K562 (cell line): ENCODE measurements at regions not wholly inside any gene's neighbourhood (a gene's known extent, or its start where the extent isn't known, plus 50 kb on each side); places are given as distances from the start of the nearest gene placed in this dataset.

Experiments used
- ATAC-seq: fragments of 200-7000 bp; cut with Tn5 transposase; 3 replicates; pipeline ENCODE4 v1.9.1; 2020; ENCODE audit warnings: moderate library complexity
- BruUV-seq: library from RNA; stranded (reverse); fragments of 400-500 nt; replicated peaks from 2 replicates; lab custom pipeline; 2021; lab: Mats Ljungman, UMichigan
- CTCF ChIA-PET: fragments of 300-600 bp; formaldehyde crosslinking; extraction: SDS; loops from one replicate; lab custom pipeline; 2021; ENCODE audit warnings: low intra/inter-chr PET ratio; lab: Yijun Ruan, JAX
- POLR2A ChIA-PET: fragments of 300-600, 350-650 bp; sonication (Branson Sonifier 250); formaldehyde crosslinking; extraction: SDS; loops from one replicate; lab custom pipeline; 2021; ENCODE audit warnings: antibody characterized with exemption, inconsistent platforms; lab: Yijun Ruan, JAX
- DNase-seq, 4 experiments: peaks; one replicate each; pipeline versions ENCODE4 v3.0.0 to v3.0.0-alpha.2; 2011 to 2018; ENCODE audit warnings: low spot score in 3 of 4, mixed read lengths in 3 of 4; ENCODE audit errors: extremely low read depth in 1 of 4
- FAIRE-seq: peaks from 2 replicates; lab custom pipeline; 2011; peaks lifted over from hg19 to GRCh38; lab: Jason Lieb, UNC
- H2AFZ ChIP-seq: 2 replicates; pipeline ENCODE4 v1.6.0; 2011; ENCODE audit warnings: low read depth, low read length, control low read depth, inconsistent platforms
- H3K27ac ChIP-seq: fragments of 200-600 bp; 3 replicates; pipeline ENCODE4 v1.8.0; 2011; ENCODE audit warnings: low read depth, mild to moderate bottlenecking, control low read depth, inconsistent platforms, low read length, moderate library complexity, mixed read lengths; ENCODE audit errors: extremely low read depth
- H3K27me3 ChIP-seq, 2 experiments: fragments of 300-600 bp in 1 of 2; 2 replicates in 1 of 2; 3 replicates in 1 of 2; pipeline versions ENCODE4 v1.6.0 to v1.8.0; 2011; ENCODE audit warnings: inconsistent platforms in 2 of 2, low read length in 2 of 2, mild to moderate bottlenecking in 1 of 2, mixed read lengths in 1 of 2, moderate library complexity in 1 of 2; ENCODE audit not compliant: control insufficient read depth in 2 of 2, insufficient read depth in 2 of 2
- H3K36me3 ChIP-seq: fragments of 300-600 bp; 3 replicates; pipeline ENCODE4 v1.8.0; 2011; ENCODE audit warnings: mild to moderate bottlenecking, low read length, inconsistent platforms; ENCODE audit not compliant: control insufficient read depth, insufficient read depth
- H3K4me1 ChIP-seq, 2 experiments: fragments of 200-600 bp in 1 of 2; replicated peaks in 1 of 2; 2 replicates in 1 of 2; 3 replicates in 1 of 2; pipeline versions ENCODE4 v1.5.1 to v1.8.0; 2011; ENCODE audit warnings: inconsistent platforms in 2 of 2, low read length in 2 of 2, mild to moderate bottlenecking in 1 of 2, mixed read lengths in 1 of 2, moderate library complexity in 1 of 2; ENCODE audit not compliant: control insufficient read depth in 2 of 2, insufficient read depth in 2 of 2
- H3K4me2 ChIP-seq: 2 replicates; pipeline ENCODE4 v1.6.1; 2011; ENCODE audit warnings: low read length, control low read depth, inconsistent platforms, mixed read lengths; ENCODE audit not compliant: insufficient read depth
- H3K4me3 ChIP-seq: fragments of 200-600 bp; sonication (generic), shearing (Covaris generic); 2 replicates; pipeline ENCODE4 v1.5.1; 2016; ENCODE audit warnings: control low read depth, inconsistent platforms
- H3K79me2 ChIP-seq: fragments of 200-600 bp; 3 replicates; pipeline ENCODE4 v1.8.0; 2011; ENCODE audit warnings: low read length, inconsistent platforms; ENCODE audit not compliant: control insufficient read depth, insufficient read depth
- H3K9ac ChIP-seq, 2 experiments: 2 replicates each; pipeline versions ENCODE4 v1.6.0 to v1.6.1; 2011; ENCODE audit warnings: low read depth in 2 of 2, low read length in 2 of 2, control low read depth in 1 of 2, inconsistent platforms in 1 of 2, mild to moderate bottlenecking in 1 of 2, mixed read lengths in 1 of 2; ENCODE audit not compliant: insufficient read depth in 1 of 2
- H3K9me1 ChIP-seq: one replicate; pipeline ENCODE4 v1.6.0; 2011; ENCODE audit warnings: inconsistent platforms, mild to moderate bottlenecking, low read length, moderate library complexity; ENCODE audit not compliant: control insufficient read depth, insufficient read depth
- H3K9me3 ChIP-seq: replicated peaks from 2 replicates; pipeline ENCODE4 v1.5.1; 2011; ENCODE audit warnings: low read depth, low read length, inconsistent platforms; ENCODE audit not compliant: control insufficient read depth, insufficient read depth
- H4K20me1 ChIP-seq: replicated peaks from 2 replicates; pipeline ENCODE4 v1.6.1; 2011; ENCODE audit warnings: low read length, inconsistent platforms, mixed read lengths; ENCODE audit not compliant: control insufficient read depth, insufficient read depth
- CC2D1A ChIP-seq: fragments of 450-650 bp; IDR thresholded peaks from 2 replicates; pipeline ENCODE4 v1.6.1; 2017; ENCODE audit warnings: mild to moderate bottlenecking
- HNRNPH1 ChIP-seq: fragments of 200-400 bp; formaldehyde crosslinking; optimal IDR thresholded peaks from 2 replicates; pipeline ENCODE3; 2017; ENCODE audit warnings: low read depth, mild to moderate bottlenecking, low read length, moderate library complexity
- KDM2B ChIP-seq: fragments of 250-450 bp; sonication (Bioruptor Pico); IDR thresholded peaks from 2 replicates; pipeline ENCODE4 v1.8.0; 2021; ENCODE audit warnings: mild to moderate bottlenecking, moderate library complexity
- MTF1 ChIP-seq: fragments of 250-450 bp; sonication (Bioruptor Pico); IDR thresholded peaks from 2 replicates; pipeline ENCODE4 v1.9.0; 2021; ENCODE audit warnings: moderate library complexity, mild to moderate bottlenecking, inconsistent platforms, borderline replicate concordance
- NCOA1 ChIP-seq: fragments of 450-650 bp; IDR thresholded peaks from 2 replicates; pipeline ENCODE4 v1.6.1; 2016; ENCODE audit warnings: low read depth
- TAF1 ChIP-seq: IDR thresholded peaks from 2 replicates; pipeline ENCODE4 v1.6.1; 2011; ENCODE audit warnings: mild to moderate bottlenecking, low read length, moderate library complexity; ENCODE audit not compliant: insufficient read depth, control insufficient read depth, severe bottlenecking; ENCODE audit errors: extremely low read depth
- U2AF2 ChIP-seq: fragments of 200-400 bp; formaldehyde crosslinking; optimal IDR thresholded peaks from 2 replicates; pipeline ENCODE3; 2017; ENCODE audit warnings: low read depth, mild to moderate bottlenecking, low read length
- ZNF146 ChIP-seq: IDR thresholded peaks from one replicate; pipeline ENCODE4 v1.6.1; 2018; ENCODE audit warnings: missing compliant biosample characterization; ENCODE audit not compliant: unreplicated experiment
- ZNF778 ChIP-seq: fragments of 450-650 bp; formaldehyde crosslinking; IDR thresholded peaks from 2 replicates; pipeline ENCODE4 v1.4.0; 2020; ENCODE audit warnings: mild to moderate bottlenecking, moderate library complexity
- in situ Hi-C: fragments of 300-500 bp; cut with MboI; formaldehyde crosslinking; loops from 4 replicates; pipeline ENCODE4 v1.15.0; 2018; ENCODE audit warnings: inconsistent platforms, mixed read lengths
- intact Hi-C: fragments of 100-400 bp; cut with micrococcal nuclease; formaldehyde crosslinking; loops from 2 replicates; pipeline ENCODE4 v1.14.2; 2022
- TF ChIP-seq, protein P1 (sequence below): fragments of 450-650 bp; IDR thresholded peaks from 2 replicates; pipeline ENCODE4 v1.6.1; 2017; ENCODE audit warnings: antibody characterized with exemption, mild to moderate bottlenecking
- TF ChIP-seq, protein P2 (sequence below): fragments of 250-450 bp; sonication (Bioruptor Pico); IDR thresholded peaks from 2 replicates; pipeline ENCODE4 v1.5.0; 2021

- POLR2A ChIA-PET, result no interaction called here
- H3K9ac ChIP-seq, result no peak overlapping the region
- no peak overlapping the region for H3K4me2 ChIP-seq
- BruUV-seq, result no TSS peak
- in situ Hi-C loops, result no loop called here
- FAIRE-seq (no peak), ATAC-seq (no peak), DNase-seq (no peak)
- H3K27me3 ChIP-seq, result no peaks in the 10 kb centered on the region
- no peak overlapping the region for H3K27ac ChIP-seq
- H3K79me2 ChIP-seq, result no peaks in the 10 kb centered on the region
- H3K4me3 ChIP-seq, result no peak overlapping the region
- no peak overlapping the region for H2AFZ ChIP-seq
- no peaks in the 10 kb centered on the region for H3K4me1 ChIP-seq
- no peaks in the 10 kb centered on the region for H3K9me1 ChIP-seq
- H3K36me3 ChIP-seq, result no peaks in the 10 kb centered on the region
- no peak for TF ChIP-seq NCOA1
- TF ChIP-seq CC2D1A, result no peak
- TF ChIP-seq ZNF778 (CRISPR knock-in tag), result no peak
- TF ChIP-seq HNRNPH1, result no peak
- no peak for TF ChIP-seq U2AF2
- TF ChIP-seq TAF1, result no peak
- TF ChIP-seq, all 486 proteins: peak for 0
- no peaks in the 10 kb centered on the region for H4K20me1 ChIP-seq
- H3K9me3 ChIP-seq, result no peaks in the 10 kb centered on the region
- CTCF ChIA-PET, result no interaction called here
- intact Hi-C loops, result no loop called here
Observed at GRCh38 chrX:42837747-42838146, 59.8 kb upstream of the PPP1R2C start.

- H3K9me1 ChIP-seq, result no peaks in the 10 kb centered on the region
- H3K4me2 ChIP-seq, result no peak overlapping the region
- no peak overlapping the region for H3K4me3 ChIP-seq
- no peak for ATAC-seq
- FAIRE-seq, result no peak
- in situ Hi-C loops (no loop called here), intact Hi-C loops (no loop called here)
- no peak for DNase-seq
- H3K27ac ChIP-seq, result no peak overlapping the region
- H2AFZ ChIP-seq, result no peak overlapping the region
- H4K20me1 ChIP-seq, result no peaks in the 10 kb centered on the region
- ChIA-PET POLR2A (no interaction called here), CTCF (no interaction called here)
- H3K36me3 ChIP-seq, result no peaks in the 10 kb centered on the region
- no peaks in the 10 kb centered on the region for H3K79me2 ChIP-seq
- H3K9me3 ChIP-seq, result no peaks in the 10 kb centered on the region
- BruUV-seq, result no TSS peak
- no peaks in the 10 kb centered on the region for H3K4me1 ChIP-seq
- H3K9ac ChIP-seq, result no peak overlapping the region
- no peaks in the 10 kb centered on the region for H3K27me3 ChIP-seq
- no peak for TF ChIP-seq KDM2B (CRISPR knock-in tag)
- no peak for TF ChIP-seq MTF1 (CRISPR knock-in tag)
- TF ChIP-seq, protein P1, sequence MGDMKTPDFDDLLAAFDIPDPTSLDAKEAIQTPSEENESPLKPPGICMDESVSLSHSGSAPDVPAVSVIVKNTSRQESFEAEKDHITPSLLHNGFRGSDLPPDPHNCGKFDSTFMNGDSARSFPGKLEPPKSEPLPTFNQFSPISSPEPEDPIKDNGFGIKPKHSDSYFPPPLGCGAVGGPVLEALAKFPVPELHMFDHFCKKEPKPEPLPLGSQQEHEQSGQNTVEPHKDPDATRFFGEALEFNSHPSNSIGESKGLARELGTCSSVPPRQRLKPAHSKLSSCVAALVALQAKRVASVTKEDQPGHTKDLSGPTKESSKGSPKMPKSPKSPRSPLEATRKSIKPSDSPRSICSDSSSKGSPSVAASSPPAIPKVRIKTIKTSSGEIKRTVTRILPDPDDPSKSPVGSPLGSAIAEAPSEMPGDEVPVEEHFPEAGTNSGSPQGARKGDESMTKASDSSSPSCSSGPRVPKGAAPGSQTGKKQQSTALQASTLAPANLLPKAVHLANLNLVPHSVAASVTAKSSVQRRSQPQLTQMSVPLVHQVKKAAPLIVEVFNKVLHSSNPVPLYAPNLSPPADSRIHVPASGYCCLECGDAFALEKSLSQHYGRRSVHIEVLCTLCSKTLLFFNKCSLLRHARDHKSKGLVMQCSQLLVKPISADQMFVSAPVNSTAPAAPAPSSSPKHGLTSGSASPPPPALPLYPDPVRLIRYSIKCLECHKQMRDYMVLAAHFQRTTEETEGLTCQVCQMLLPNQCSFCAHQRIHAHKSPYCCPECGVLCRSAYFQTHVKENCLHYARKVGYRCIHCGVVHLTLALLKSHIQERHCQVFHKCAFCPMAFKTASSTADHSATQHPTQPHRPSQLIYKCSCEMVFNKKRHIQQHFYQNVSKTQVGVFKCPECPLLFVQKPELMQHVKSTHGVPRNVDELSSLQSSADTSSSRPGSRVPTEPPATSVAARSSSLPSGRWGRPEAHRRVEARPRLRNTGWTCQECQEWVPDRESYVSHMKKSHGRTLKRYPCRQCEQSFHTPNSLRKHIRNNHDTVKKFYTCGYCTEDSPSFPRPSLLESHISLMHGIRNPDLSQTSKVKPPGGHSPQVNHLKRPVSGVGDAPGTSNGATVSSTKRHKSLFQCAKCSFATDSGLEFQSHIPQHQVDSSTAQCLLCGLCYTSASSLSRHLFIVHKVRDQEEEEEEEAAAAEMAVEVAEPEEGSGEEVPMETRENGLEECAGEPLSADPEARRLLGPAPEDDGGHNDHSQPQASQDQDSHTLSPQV, result no peak
- no peak for TF ChIP-seq ZNF146 (CRISPR knock-in tag)
- TF ChIP-seq, protein P2, sequence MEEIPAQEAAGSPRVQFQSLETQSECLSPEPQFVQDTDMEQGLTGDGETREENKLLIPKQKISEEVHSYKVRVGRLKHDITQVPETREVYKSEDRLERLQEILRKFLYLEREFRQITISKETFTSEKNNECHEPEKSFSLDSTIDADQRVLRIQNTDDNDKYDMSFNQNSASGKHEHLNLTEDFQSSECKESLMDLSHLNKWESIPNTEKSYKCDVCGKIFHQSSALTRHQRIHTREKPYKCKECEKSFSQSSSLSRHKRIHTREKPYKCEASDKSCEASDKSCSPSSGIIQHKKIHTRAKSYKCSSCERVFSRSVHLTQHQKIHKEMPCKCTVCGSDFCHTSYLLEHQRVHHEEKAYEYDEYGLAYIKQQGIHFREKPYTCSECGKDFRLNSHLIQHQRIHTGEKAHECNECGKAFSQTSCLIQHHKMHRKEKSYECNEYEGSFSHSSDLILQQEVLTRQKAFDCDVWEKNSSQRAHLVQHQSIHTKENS (CRISPR knock-in tag), result no peak
Observed at GRCh38 chrX:42839632-42840031, 61.7 kb upstream of the PPP1R2C start.
